Pancreas (tissue), 10 donors: ENCODE measurements at regions not wholly inside any gene's neighbourhood (a gene's known extent, or its start where the extent isn't known, plus 50 kb on each side); places are given as distances from the start of the nearest gene placed in this dataset.

ENCODE experiments used
- ATAC-seq, 4 donors: fragments of 200-7000 bp; cut with Tn5 transposase; one replicate each; pipeline versions ENCODE4 v1.8.0 to v1.9.1; 2020; ENCODE audit warnings: mild to moderate bottlenecking in 4 of 4, moderate library complexity in 4 of 4
- DNase-seq, 6 donors: peaks; one replicate each; pipeline ENCODE4 v3.0.0-alpha.2; 2020
- FAIRE-seq: peaks from 2 replicates; lab custom pipeline; 2012; peaks lifted over from hg19 to GRCh38; lab: Jason Lieb, UNC
- H3K27ac ChIP-seq, 4 donors: fragments of 200-600 bp; sonication (generic); 1 replicate in 3 of 4; 2 replicates in 1 of 4; pipeline versions ENCODE4 v1.5.0 to v1.8.0; 2020
- H3K27me3 ChIP-seq, 4 donors: fragments of 200-600 bp; one replicate each; pipeline ENCODE4 v1.8.0; 2021
- H3K36me3 ChIP-seq, 3 donors: fragments of 200-600 bp; sonication (generic) in 1 of 3; one replicate each; pipeline versions ENCODE4 v1.5.0 to v1.8.0; 2020 to 2021
- H3K4me1 ChIP-seq, 3 donors: fragments of 200-600 bp; one replicate each; pipeline ENCODE4 v1.8.0; 2021
- H3K4me3 ChIP-seq, 4 donors: fragments of 200-600 bp; sonication (generic) in 2 of 4; one replicate each; pipeline versions ENCODE4 v1.5.0 to v1.8.0; 2020 to 2021
- H3K9me3 ChIP-seq, 4 donors: fragments of 200-600 bp; one replicate each; pipeline ENCODE4 v1.8.0; 2021
- WGBS, 2 donors: extraction: QIAGEN DNeasy Blood & Tissue Kit; methylation state at CpG; one replicate each; pipeline ENCODE4 v1.1.7; 2013; 5-methylcytosine and 5-hydroxymethylcytosine counted together
- intact Hi-C, 3 donors: fragments of 100-400 bp; cut with DNase I; formaldehyde crosslinking; loops; one replicate each; pipeline versions ENCODE4 v1.11.1 to v1.14.2; 2022
- TF ChIP-seq, protein P1 (sequence below), 4 donors: fragments of 200-600 bp; sonication (generic) in 3 of 4; IDR thresholded peaks; one replicate each; pipeline versions ENCODE4 v1.5.0 to v1.8.0; 2021; ENCODE audit warnings: antibody characterized with exemption in 4 of 4
- donor health status: healthy with polysubstance abuse.
- donor health status: DM: no; HTN: no; CAD: no; lungs with moderate emphysema.
- donor health status: DM: no; HTN: no; CAD: no.
- donor health status: control.
- donor health status: control.
- donor health status: Bipolar disorder and iron deficiency.
- donor health status: DM: yes; HTN: yes; CAD: no.
- donor health status: DM: no; HTN: no; CAD: no.
- donor health status: DM: no; HTN: no; CAD: no.
- donor health status: DM: yes; HTN: yes; CAD: no.

DNA sequence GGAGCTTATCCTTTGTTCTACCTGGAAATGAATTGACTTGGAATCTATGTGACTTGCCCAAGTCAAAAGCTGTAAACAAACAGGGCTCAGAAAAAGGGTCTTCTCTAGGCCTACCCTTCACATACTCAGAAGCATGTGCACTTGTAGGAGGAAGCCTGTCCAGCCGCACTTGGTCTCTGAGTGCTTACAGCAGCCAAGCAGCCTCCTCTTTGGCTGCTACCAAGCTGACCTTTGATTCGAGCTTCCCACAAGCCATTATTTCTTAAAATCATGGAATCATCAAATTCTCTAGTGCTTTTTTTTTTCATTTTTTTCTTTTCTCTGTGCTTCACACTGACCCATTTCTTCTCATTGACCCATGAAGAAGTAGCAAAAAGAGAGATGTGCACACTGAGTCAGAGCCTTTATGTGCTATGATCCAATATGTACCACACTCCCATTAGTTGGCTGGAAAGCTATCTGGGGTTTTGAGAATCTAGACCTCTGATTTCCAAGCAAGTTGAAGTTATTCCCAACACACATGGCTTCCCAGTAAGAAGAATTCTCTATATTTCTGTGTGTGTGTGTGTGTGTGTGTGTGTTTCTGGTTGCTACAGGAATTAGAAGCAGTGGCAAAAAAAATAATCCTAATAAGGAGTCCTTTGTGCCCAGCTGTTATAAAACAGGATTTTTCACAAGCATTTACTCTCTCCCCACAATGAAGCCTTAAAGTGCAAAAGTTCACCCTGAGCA, 550.3 kb upstream of the TNP1 start:
- no peaks in the 10 kb centered on the region for H3K36me3 ChIP-seq
- H3K4me3 ChIP-seq: no peak overlapping the region
- ATAC-seq (peak in 2 of 4 donors; percentile 55 to 60), DNase-seq (no peak), FAIRE-seq (no peak)
- TF ChIP-seq, protein P1, sequence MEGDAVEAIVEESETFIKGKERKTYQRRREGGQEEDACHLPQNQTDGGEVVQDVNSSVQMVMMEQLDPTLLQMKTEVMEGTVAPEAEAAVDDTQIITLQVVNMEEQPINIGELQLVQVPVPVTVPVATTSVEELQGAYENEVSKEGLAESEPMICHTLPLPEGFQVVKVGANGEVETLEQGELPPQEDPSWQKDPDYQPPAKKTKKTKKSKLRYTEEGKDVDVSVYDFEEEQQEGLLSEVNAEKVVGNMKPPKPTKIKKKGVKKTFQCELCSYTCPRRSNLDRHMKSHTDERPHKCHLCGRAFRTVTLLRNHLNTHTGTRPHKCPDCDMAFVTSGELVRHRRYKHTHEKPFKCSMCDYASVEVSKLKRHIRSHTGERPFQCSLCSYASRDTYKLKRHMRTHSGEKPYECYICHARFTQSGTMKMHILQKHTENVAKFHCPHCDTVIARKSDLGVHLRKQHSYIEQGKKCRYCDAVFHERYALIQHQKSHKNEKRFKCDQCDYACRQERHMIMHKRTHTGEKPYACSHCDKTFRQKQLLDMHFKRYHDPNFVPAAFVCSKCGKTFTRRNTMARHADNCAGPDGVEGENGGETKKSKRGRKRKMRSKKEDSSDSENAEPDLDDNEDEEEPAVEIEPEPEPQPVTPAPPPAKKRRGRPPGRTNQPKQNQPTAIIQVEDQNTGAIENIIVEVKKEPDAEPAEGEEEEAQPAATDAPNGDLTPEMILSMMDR (IDR thresholded peaks at IDR 0.05): no peak
- WGBS, 2 donors: 77 to 83% methylated on average over 2 of the region's 2 CpGs
- H3K27me3 ChIP-seq: no peaks in the 10 kb centered on the region
- H3K4me1 ChIP-seq: no peaks in the 10 kb centered on the region
- no peaks in the 10 kb centered on the region for H3K9me3 ChIP-seq
- no peak overlapping the region for H3K27ac ChIP-seq
- intact Hi-C loops: no loop called here

DNA sequence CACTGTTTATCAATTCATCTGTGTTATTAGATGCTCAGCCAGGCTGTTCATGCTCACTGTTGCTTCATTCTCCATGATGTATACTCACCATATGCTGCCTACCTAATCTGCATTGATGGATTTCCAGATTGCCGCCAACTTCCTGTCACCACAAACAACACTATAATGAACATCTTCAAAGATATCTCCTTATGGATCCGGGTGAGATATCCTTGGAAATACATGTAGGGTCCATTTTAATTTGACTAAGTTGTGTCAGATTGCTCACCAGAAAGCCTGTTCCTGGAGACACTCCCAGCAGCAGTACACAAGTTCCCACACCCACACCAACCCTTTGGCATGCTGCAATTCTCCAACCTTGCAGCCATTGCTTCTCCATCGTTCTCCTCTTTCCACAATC, 547.5 kb upstream of the TNP1 start:
- H3K27me3 ChIP-seq: no peaks in the 10 kb centered on the region
- TF ChIP-seq, protein P1 (IDR thresholded peaks at IDR 0.05): no peak
- ATAC-seq (no peak), DNase-seq (no peak), FAIRE-seq (no peak)
- H3K27ac ChIP-seq: no peak overlapping the region
- WGBS, 2 donors: 77 to 85% methylated on average over 3 of the region's 3 CpGs
- no peak overlapping the region for H3K4me3 ChIP-seq
- H3K36me3 ChIP-seq: no peaks in the 10 kb centered on the region
- no peaks in the 10 kb centered on the region for H3K4me1 ChIP-seq
- H3K9me3 ChIP-seq: no peaks in the 10 kb centered on the region
- intact Hi-C loops: no loop called here

DNA sequence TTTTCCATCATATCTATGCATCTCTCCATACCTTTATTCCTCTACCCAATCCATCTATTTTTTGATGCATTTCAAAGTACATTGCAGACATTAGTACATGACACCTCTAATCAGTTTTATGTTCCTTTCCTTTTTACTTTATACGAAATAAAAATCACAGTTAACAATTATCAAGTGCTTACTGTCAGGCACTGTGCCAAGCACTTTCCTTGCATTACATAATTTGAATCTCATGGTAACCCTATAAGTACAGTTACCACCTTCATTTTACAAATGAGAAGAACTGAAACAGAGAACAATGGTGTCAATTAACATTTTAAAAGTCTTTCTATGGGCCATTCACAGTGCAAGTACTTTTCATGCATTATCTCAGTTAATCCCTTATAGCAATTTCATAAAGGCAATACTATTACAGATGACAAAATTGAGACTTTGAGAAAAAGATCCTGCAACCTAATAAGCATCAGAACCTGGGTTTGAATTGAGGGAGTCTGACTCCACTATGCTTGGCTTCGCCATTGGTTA, 544.4 kb upstream of the TNP1 start:
- no peaks in the 10 kb centered on the region for H3K36me3 ChIP-seq
- no peak overlapping the region for H3K4me3 ChIP-seq
- H3K27ac ChIP-seq: no peak overlapping the region
- intact Hi-C loops: no loop called here
- no peaks in the 10 kb centered on the region for H3K27me3 ChIP-seq
- ATAC-seq (no peak), DNase-seq (no peak), FAIRE-seq (no peak)
- H3K4me1 ChIP-seq: no peaks in the 10 kb centered on the region
- WGBS, 2 donors: 49 to 55% methylated on average over 2 of the region's 2 CpGs
- TF ChIP-seq, protein P1 (IDR thresholded peaks at IDR 0.05): no peak
- H3K9me3 ChIP-seq: no peaks in the 10 kb centered on the region

DNA sequence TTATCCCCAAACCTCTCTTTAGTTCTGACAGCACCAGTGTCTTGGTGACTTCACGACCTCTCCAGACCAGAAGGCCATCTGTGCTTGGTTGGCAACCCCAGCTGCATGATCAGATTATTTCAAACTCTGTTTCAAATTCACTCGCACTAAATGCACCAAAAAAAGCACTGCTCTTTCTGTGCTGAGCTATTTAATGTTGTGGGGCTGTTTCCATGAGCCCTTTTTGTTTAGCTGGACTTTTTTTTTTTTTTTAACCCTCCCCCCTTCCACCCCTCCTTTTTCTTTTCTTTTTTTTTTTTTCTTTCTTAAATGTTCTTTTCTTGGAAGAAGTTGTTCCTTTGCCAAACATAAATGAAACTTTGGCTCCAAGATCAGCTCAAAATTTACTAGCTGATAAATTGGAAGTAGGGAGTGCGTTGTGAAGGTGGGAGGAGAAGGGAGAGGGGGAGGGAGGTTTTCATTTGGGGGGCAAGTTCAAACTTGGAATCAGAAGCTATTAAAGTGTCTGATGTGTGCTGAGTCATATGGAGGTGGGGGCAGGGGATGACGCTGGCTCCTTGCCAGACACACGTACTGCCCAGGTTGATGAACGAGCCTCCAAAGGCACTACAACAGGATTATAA, 543.0 kb upstream of the TNP1 start:
- Histone ChIP-seq H3K9me3 (no peaks in the 10 kb centered on the region), H3K36me3 (no peaks in the 10 kb centered on the region), H3K4me3 (no peak overlapping the region), H3K4me1 (no peaks in the 10 kb centered on the region), H3K27ac (no peak overlapping the region), H3K27me3 (no peaks in the 10 kb centered on the region)
- intact Hi-C loops: no loop called here
- FAIRE-seq: peak; percentile 34
- ATAC-seq: no peak
- 34 to 43% methylated on average over 6 of the region's 6 CpGs for WGBS, 2 donors
- TF ChIP-seq, protein P1 (IDR thresholded peaks at IDR 0.05): no peak
- no peak for DNase-seq

DNA sequence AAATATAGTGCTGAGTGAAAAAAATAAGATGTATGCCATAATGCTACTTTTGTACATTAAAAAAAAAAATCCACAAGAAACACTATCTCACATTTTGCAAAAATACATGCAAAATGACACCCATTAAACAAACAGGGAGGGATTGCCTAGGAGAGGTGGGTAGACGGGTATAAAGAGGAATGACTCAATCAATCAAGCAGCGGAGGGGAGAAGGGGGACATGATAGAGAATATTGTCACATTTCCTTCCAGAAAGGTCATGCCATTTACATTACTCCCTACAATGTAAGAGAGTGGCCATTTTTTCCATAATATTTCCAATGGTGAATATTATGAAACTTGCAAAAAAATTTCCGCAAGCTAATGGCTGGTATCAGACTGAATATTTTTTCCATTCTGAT, 542.3 kb upstream of the TNP1 start:
- 88 to 90% methylated on average over 3 of the region's 3 CpGs for WGBS, 2 donors
- no peak overlapping the region for H3K27ac ChIP-seq
- H3K4me3 ChIP-seq: no peak overlapping the region
- H3K27me3 ChIP-seq: no peaks in the 10 kb centered on the region
- TF ChIP-seq, protein P1 (IDR thresholded peaks at IDR 0.05): no peak
- ATAC-seq: no peak
- no peaks in the 10 kb centered on the region for H3K4me1 ChIP-seq
- H3K36me3 ChIP-seq: no peaks in the 10 kb centered on the region
- DNase-seq: no peak
- intact Hi-C loops: no loop called here
- FAIRE-seq: no peak
- H3K9me3 ChIP-seq: no peaks in the 10 kb centered on the region
